Fibroblast of lung (primary cell): ENCODE measurements at regions not wholly inside any gene's neighbourhood (a gene's known extent, or its start where the extent isn't known, plus 50 kb on each side); places are given as distances from the start of the nearest gene placed in this dataset.
"Not testable (repeated sequence)": the region's sequence is repeated elsewhere in the genome, so short reads cannot be mapped to it uniquely, and the experiment has no call there.

Experiments used
- DNase-seq, 2 donors: peaks; one replicate each; pipeline versions ENCODE4 v3.0.0 to v3.0.0-alpha.2; 2010; ENCODE audit warnings: low read depth in 2 of 2
- H2AFZ ChIP-seq: 2 replicates; pipeline ENCODE4 v1.5.1; 2012; ENCODE audit warnings: low read length, control low read depth, inconsistent platforms
- H3K27ac ChIP-seq: 2 replicates; pipeline ENCODE4 v1.5.1; 2011; ENCODE audit warnings: low read length, control low read depth; ENCODE audit not compliant: insufficient read depth
- H3K27me3 ChIP-seq: 2 replicates; pipeline ENCODE4 v1.5.1; 2011; ENCODE audit warnings: mild to moderate bottlenecking, low read length; ENCODE audit not compliant: control insufficient read depth, insufficient read depth
- H3K36me3 ChIP-seq: 2 replicates; pipeline ENCODE4 v1.5.1; 2011; ENCODE audit warnings: low read length; ENCODE audit not compliant: control insufficient read depth, insufficient read depth
- H3K4me1 ChIP-seq: 2 replicates; pipeline ENCODE4 v1.5.1; 2011; ENCODE audit warnings: low read length; ENCODE audit not compliant: control insufficient read depth, insufficient read depth; ENCODE audit errors: extremely low read depth
- H3K4me2 ChIP-seq: 2 replicates; pipeline ENCODE4 v1.5.1; 2011; ENCODE audit warnings: low read length, control low read depth; ENCODE audit not compliant: insufficient read depth; ENCODE audit errors: extremely low read depth
- H3K4me3 ChIP-seq, 4 experiments: fragments of 200-600 bp in 1 of 4; sonication (generic) in 1 of 4; replicated peaks in 1 of 4; 2 replicates each; pipeline ENCODE4 v1.5.1; 2011 to 2016; ENCODE audit warnings: low read length in 4 of 4, low read depth in 3 of 4, mild to moderate bottlenecking in 3 of 4, control low read depth in 2 of 4, inconsistent platforms in 1 of 4, mixed read lengths in 1 of 4; ENCODE audit not compliant: insufficient read depth in 1 of 4; ENCODE audit errors: control extremely low read depth in 1 of 4
- H3K79me2 ChIP-seq: 2 replicates; pipeline ENCODE4 v1.5.1; 2012; ENCODE audit warnings: mild to moderate bottlenecking, low read length, inconsistent platforms; ENCODE audit not compliant: control insufficient read depth, insufficient read depth
- H3K9ac ChIP-seq: 2 replicates; pipeline ENCODE4 v1.5.1; 2011; ENCODE audit warnings: mild to moderate bottlenecking, low read length, control low read depth; ENCODE audit not compliant: insufficient read depth
- H3K9me3 ChIP-seq: 2 replicates; pipeline ENCODE4 v1.5.1; 2012; ENCODE audit warnings: low read depth, low read length; ENCODE audit not compliant: control insufficient read depth, insufficient read depth
- H4K20me1 ChIP-seq: 2 replicates; pipeline ENCODE4 v1.5.1; 2011; ENCODE audit warnings: low read length; ENCODE audit not compliant: control insufficient read depth, insufficient read depth; ENCODE audit errors: extremely low read depth
- CTCF ChIP-seq, 2 donors: IDR thresholded peaks in 1 of 2; conservative IDR thresholded peaks in 1 of 2; 1 replicate in 1 of 2; 2 replicates in 1 of 2; pipeline ENCODE4 v1.5.1; 2011 to 2012; ENCODE audit warnings: low read length in 2 of 2, control low read depth in 1 of 2, inconsistent platforms in 1 of 2, low read depth in 1 of 2, mild to moderate bottlenecking in 1 of 2
- EZH2 ChIP-seq: IDR thresholded peaks from 2 replicates; pipeline ENCODE4 v1.5.1; 2012; ENCODE audit warnings: low read length, control low read depth, mild to moderate bottlenecking; ENCODE audit errors: missing control alignments

GRCh38 chr4:42310358-42310757, 86.9 kb upstream of the SHISA3 start:
- no peaks in the 10 kb centered on the region for H3K4me1 ChIP-seq
- no peaks in the 10 kb centered on the region for H3K9me3 ChIP-seq
- no peaks in the 10 kb centered on the region for H3K36me3 ChIP-seq
- TF ChIP-seq CTCF (conservative IDR thresholded peaks at IDR 0.05 in 1 of 2, IDR thresholded peaks at IDR 0.05 in 1 of 2; ENCODE audit: low read depth in 1 of 2, low read length in 2 of 2) (no peak), EZH2 (no peak)
- H3K27ac ChIP-seq, result no peak overlapping the region
- H2AFZ ChIP-seq, result no peak overlapping the region
- H3K4me3 ChIP-seq, result no peak overlapping the region
- no peaks in the 10 kb centered on the region for H3K27me3 ChIP-seq
- H3K9ac ChIP-seq, result no peak overlapping the region
- no peak for DNase-seq
- no peaks in the 10 kb centered on the region for H3K79me2 ChIP-seq
- H4K20me1 ChIP-seq, result no peaks in the 10 kb centered on the region
- no peak overlapping the region for H3K4me2 ChIP-seq

GRCh38 chr4:42310806-42311205, 86.5 kb upstream of the SHISA3 start:
- Histone ChIP-seq H3K4me1 (no peaks in the 10 kb centered on the region), H2AFZ (no peak overlapping the region), H3K36me3 (no peaks in the 10 kb centered on the region), H3K4me3 (no peak overlapping the region), H3K9me3 (no peaks in the 10 kb centered on the region), H4K20me1 (no peaks in the 10 kb centered on the region), H3K4me2 (no peak overlapping the region), H3K27ac (no peak overlapping the region), H3K79me2 (no peaks in the 10 kb centered on the region), H3K27me3 (no peaks in the 10 kb centered on the region), H3K9ac (no peak overlapping the region)
- DNase-seq, result no peak
- TF ChIP-seq EZH2 (no peak), CTCF (conservative IDR thresholded peaks at IDR 0.05 in 1 of 2, IDR thresholded peaks at IDR 0.05 in 1 of 2; ENCODE audit: low read depth in 1 of 2, low read length in 2 of 2) (no peak)

- no peak overlapping the region for H3K27ac ChIP-seq
- H3K4me3 ChIP-seq, result no peak overlapping the region
- DNase-seq, result no peak
- no peak overlapping the region for H3K4me2 ChIP-seq
- H3K9me3 ChIP-seq, result no peaks in the 10 kb centered on the region
- no peaks in the 10 kb centered on the region for H4K20me1 ChIP-seq
- no peak for TF ChIP-seq EZH2
- TF ChIP-seq CTCF (conservative IDR thresholded peaks at IDR 0.05 in 1 of 2, IDR thresholded peaks at IDR 0.05 in 1 of 2; ENCODE audit: low read depth in 1 of 2, low read length in 2 of 2), result no peak
- H3K79me2 ChIP-seq, result no peaks in the 10 kb centered on the region
- H3K27me3 ChIP-seq, result no peaks in the 10 kb centered on the region
- H3K9ac ChIP-seq, result no peak overlapping the region
- no peaks in the 10 kb centered on the region for H3K36me3 ChIP-seq
- H3K4me1 ChIP-seq, result no peaks in the 10 kb centered on the region
- H2AFZ ChIP-seq, result no peak overlapping the region
These were observed 85.7 kb upstream of the SHISA3 start for GRCh38 chr4:42311591-42311990.

GRCh38 chr4:42313420-42313819, 83.9 kb upstream of the SHISA3 start:
- not testable (repeated sequence) for H3K79me2 ChIP-seq, H3K4me2 ChIP-seq, H3K36me3 ChIP-seq, H3K4me1 ChIP-seq, H3K4me3 ChIP-seq, H3K9me3 ChIP-seq, H3K27ac ChIP-seq, H3K9ac ChIP-seq, H2AFZ ChIP-seq, H4K20me1 ChIP-seq, H3K27me3 ChIP-seq, DNase-seq
